ENCODE measurements at regions not wholly inside any gene's neighbourhood (a gene's known extent, or its start where the extent isn't known, plus 50 kb on each side); places are given as distances from the start of the nearest gene placed in this dataset.

DNA sequence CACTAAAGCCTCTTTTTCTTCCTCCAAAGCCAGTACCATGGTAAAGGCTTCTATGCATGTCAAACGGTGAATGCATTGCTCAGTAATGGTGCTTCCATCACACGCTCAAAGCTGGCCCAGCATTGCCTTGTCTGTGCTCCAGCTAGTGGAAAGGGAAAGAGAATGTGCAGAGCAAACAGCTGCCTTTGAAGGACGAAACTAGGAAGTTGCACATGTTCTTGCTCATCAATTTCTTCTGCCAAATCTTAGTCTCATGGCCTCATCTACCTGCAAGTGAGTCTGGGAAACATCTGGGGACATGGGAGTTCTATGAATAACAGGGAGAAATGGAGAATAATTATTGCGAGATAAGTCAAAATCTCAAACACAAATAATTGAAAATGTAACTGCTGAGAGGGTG lies 216.5 kb upstream of the SSTR4 start:
- no peaks in the 10 kb centered on the region for H4K20me1 ChIP-seq (replicated peaks; ENCODE audit: control insufficient read depth, insufficient read depth, low read length)
- H3K79me2 ChIP-seq (ENCODE audit: control insufficient read depth, insufficient read depth, low read length), result no peaks in the 10 kb centered on the region
- ChIA-PET POLR2A (no interaction called here), CTCF (ENCODE audit: low intra/inter-chr PET ratio) (no interaction called here)
- BruUV-seq (replicated peaks), result no TSS peak
- H3K4me3 ChIP-seq, result no peak overlapping the region
- H3K4me2 ChIP-seq (ENCODE audit: insufficient read depth, low read length), result no peak overlapping the region
- H3K9me1 ChIP-seq (ENCODE audit: control insufficient read depth, insufficient read depth, low read length), result no peaks in the 10 kb centered on the region
- H3K27ac ChIP-seq (ENCODE audit: extremely low read depth, low read depth, low read length), result no peak overlapping the region
- FAIRE-seq (no peak), DNase-seq (ENCODE audit: extremely low read depth in 1 of 4, low spot score in 3 of 4) (no peak), ATAC-seq (no peak)
- no peaks in the 10 kb centered on the region for H3K36me3 ChIP-seq (ENCODE audit: control insufficient read depth, insufficient read depth, low read length)
- TF ChIP-seq MTF1 (CRISPR knock-in tag; IDR thresholded peaks at IDR 0.05; ENCODE audit: borderline replicate concordance), result no peak
- TF ChIP-seq SP2 (IDR thresholded peaks at IDR 0.05; ENCODE audit: extremely low read depth, low read depth, low read length, poor library complexity, severe bottlenecking), result no peak
- TF ChIP-seq FUS (optimal IDR thresholded peaks at IDR 0.05; ENCODE audit: low read depth, low read length), result no peak
- TF ChIP-seq KLF1 (tag; IDR thresholded peaks at IDR 0.05), result no peak
- TF ChIP-seq, protein P1, sequence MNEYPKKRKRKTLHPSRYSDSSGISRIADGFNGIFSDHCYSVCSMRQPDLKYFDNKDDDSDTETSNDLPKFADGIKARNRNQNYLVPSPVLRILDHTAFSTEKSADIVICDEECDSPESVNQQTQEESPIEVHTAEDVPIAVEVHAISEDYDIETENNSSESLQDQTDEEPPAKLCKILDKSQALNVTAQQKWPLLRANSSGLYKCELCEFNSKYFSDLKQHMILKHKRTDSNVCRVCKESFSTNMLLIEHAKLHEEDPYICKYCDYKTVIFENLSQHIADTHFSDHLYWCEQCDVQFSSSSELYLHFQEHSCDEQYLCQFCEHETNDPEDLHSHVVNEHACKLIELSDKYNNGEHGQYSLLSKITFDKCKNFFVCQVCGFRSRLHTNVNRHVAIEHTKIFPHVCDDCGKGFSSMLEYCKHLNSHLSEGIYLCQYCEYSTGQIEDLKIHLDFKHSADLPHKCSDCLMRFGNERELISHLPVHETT (CRISPR knock-in tag; conservative IDR thresholded peaks at IDR 0.05 in 1 of 2, IDR thresholded peaks at IDR 0.05 in 1 of 2), result no peak
- TF ChIP-seq, protein P2, sequence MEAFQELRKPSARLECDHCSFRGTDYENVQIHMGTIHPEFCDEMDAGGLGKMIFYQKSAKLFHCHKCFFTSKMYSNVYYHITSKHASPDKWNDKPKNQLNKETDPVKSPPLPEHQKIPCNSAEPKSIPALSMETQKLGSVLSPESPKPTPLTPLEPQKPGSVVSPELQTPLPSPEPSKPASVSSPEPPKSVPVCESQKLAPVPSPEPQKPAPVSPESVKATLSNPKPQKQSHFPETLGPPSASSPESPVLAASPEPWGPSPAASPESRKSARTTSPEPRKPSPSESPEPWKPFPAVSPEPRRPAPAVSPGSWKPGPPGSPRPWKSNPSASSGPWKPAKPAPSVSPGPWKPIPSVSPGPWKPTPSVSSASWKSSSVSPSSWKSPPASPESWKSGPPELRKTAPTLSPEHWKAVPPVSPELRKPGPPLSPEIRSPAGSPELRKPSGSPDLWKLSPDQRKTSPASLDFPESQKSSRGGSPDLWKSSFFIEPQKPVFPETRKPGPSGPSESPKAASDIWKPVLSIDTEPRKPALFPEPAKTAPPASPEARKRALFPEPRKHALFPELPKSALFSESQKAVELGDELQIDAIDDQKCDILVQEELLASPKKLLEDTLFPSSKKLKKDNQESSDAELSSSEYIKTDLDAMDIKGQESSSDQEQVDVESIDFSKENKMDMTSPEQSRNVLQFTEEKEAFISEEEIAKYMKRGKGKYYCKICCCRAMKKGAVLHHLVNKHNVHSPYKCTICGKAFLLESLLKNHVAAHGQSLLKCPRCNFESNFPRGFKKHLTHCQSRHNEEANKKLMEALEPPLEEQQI (IDR thresholded peaks at IDR 0.05), result no peak
- TF ChIP-seq EGR1 (conservative IDR thresholded peaks at IDR 0.05), result no peak
- no peak for TF ChIP-seq HMGXB4 (CRISPR knock-in tag; IDR thresholded peaks at IDR 0.05)
- no peak for TF ChIP-seq TFAM (CRISPR knock-in tag; conservative IDR thresholded peaks at IDR 0.05)
- no peak for TF ChIP-seq OTX1 (CRISPR knock-in tag; IDR thresholded peaks at IDR 0.05)
- no peak for TF ChIP-seq TGIF2 (CRISPR knock-in tag; IDR thresholded peaks at IDR 0.05)
- TF ChIP-seq RFX1 (IDR thresholded peaks at IDR 0.05), result no peak
- TF ChIP-seq RBM22 (IDR thresholded peaks at IDR 0.05; ENCODE audit: low read depth, low read length, poor library complexity, severe bottlenecking), result no peak
- TF ChIP-seq HOMEZ (CRISPR knock-in tag; IDR thresholded peaks at IDR 0.05), result no peak
- peaks cover 0 to 3% of the 10 kb centered on the region in 2 experiments; a peak in 1 of 5 replicates for H3K4me1 ChIP-seq (replicated peaks in 1 of 2; ENCODE audit: control insufficient read depth in 2 of 2, insufficient read depth in 2 of 2, low read length in 2 of 2)
- intact Hi-C loops (cut with micrococcal nuclease) (no loop called here), in situ Hi-C loops (cut with MboI) (no loop called here)
- WGBS (ENCODE audit: insufficient coverage, low coverage, missing lambda C conversion rate), result 10% methylated on average over 4 of the region's 4 CpGs
- H2AFZ ChIP-seq (ENCODE audit: low read depth, low read length), result no peak overlapping the region
- peaks cover 0 to 11% of the 10 kb centered on the region in 2 experiments; a peak in 3 of 5 replicates for H3K27me3 ChIP-seq (ENCODE audit: control insufficient read depth in 2 of 2, insufficient read depth in 2 of 2, low read length in 2 of 2)
- no peaks in the 10 kb centered on the region for H3K9me3 ChIP-seq (replicated peaks; ENCODE audit: control insufficient read depth, insufficient read depth, low read depth, low read length)
- no peak overlapping the region for H3K9ac ChIP-seq (ENCODE audit: insufficient read depth in 1 of 2, low read depth in 2 of 2, low read length in 2 of 2)

All from K562 (cell line).